H9 (cell line): ENCODE measurements at regions not wholly inside any gene's neighbourhood (a gene's known extent, or its start where the extent isn't known, plus 50 kb on each side); places are given as distances from the start of the nearest gene placed in this dataset.

ENCODE experiments used
- DNase-seq: peaks from one replicate; pipeline ENCODE4 v3.0.0-alpha.2; 2017
- H2AFZ ChIP-seq: one replicate; pipeline ENCODE4 v1.6.1; 2013; ENCODE audit warnings: mild to moderate bottlenecking, low read length, control low read depth, moderate library complexity
- H2AK5ac ChIP-seq: 2 replicates; pipeline ENCODE4 v1.6.1; 2013; ENCODE audit warnings: low read length, control low read depth, mixed read lengths; ENCODE audit not compliant: insufficient read length
- H2BK120ac ChIP-seq: one replicate; pipeline ENCODE4 v1.6.1; 2013; ENCODE audit warnings: low read depth, mild to moderate bottlenecking, low read length, control low read depth, inconsistent platforms; ENCODE audit not compliant: poor library complexity, severe bottlenecking
- H2BK12ac ChIP-seq: 2 replicates; pipeline ENCODE4 v1.6.1; 2013; ENCODE audit warnings: low read length, control low read depth, mixed read lengths, low read depth; ENCODE audit not compliant: insufficient read length
- H2BK15ac ChIP-seq: 2 replicates; pipeline ENCODE4 v1.6.1; 2013; ENCODE audit warnings: low read depth, low read length, control low read depth
- H2BK20ac ChIP-seq: one replicate; pipeline ENCODE4 v1.6.1; 2013; ENCODE audit warnings: low read depth, mild to moderate bottlenecking, low read length, control low read depth, inconsistent platforms; ENCODE audit not compliant: poor library complexity, severe bottlenecking
- H2BK5ac ChIP-seq: 2 replicates; pipeline ENCODE4 v1.6.1; 2013; ENCODE audit warnings: low read length, control low read depth, mixed read lengths; ENCODE audit not compliant: insufficient read length
- H3K14ac ChIP-seq: 2 replicates; pipeline ENCODE4 v1.6.1; 2013; ENCODE audit warnings: low read length, control low read depth; ENCODE audit not compliant: insufficient read depth
- H3K18ac ChIP-seq: 2 replicates; pipeline ENCODE4 v1.6.1; 2013; ENCODE audit warnings: low read depth, mild to moderate bottlenecking, mixed read lengths, low read length, control low read depth; ENCODE audit not compliant: insufficient read length
- H3K23ac ChIP-seq: 2 replicates; pipeline ENCODE4 v1.6.1; 2013; ENCODE audit warnings: low read length, control low read depth, mixed read lengths, low read depth; ENCODE audit not compliant: insufficient read length
- H3K23me2 ChIP-seq: 2 replicates; pipeline ENCODE4 v1.6.1; 2013; ENCODE audit warnings: low read depth, mild to moderate bottlenecking, mixed read lengths, low read length, control low read depth; ENCODE audit not compliant: insufficient read length, poor library complexity, severe bottlenecking
- H3K27ac ChIP-seq: 2 replicates; pipeline ENCODE4 v1.5.1; 2013; ENCODE audit warnings: low read length, control low read depth, mixed read lengths, low read depth; ENCODE audit not compliant: insufficient read length
- H3K27me3 ChIP-seq: 2 replicates; pipeline ENCODE4 v1.6.1; 2013; ENCODE audit warnings: low read length, control low read depth, inconsistent platforms; ENCODE audit not compliant: insufficient read depth
- H3K4ac ChIP-seq: 2 replicates; pipeline ENCODE4 v1.6.1; 2013; ENCODE audit warnings: low read depth, mild to moderate bottlenecking, control low read depth, inconsistent platforms, low read length, moderate library complexity
- H3K4me1 ChIP-seq: 2 replicates; pipeline ENCODE4 v1.6.1; 2013; ENCODE audit warnings: low read length, control low read depth, inconsistent platforms; ENCODE audit not compliant: insufficient read depth
- H3K4me2 ChIP-seq: 2 replicates; pipeline ENCODE4 v1.6.1; 2013; ENCODE audit warnings: low read length, control low read depth, mixed read lengths; ENCODE audit not compliant: insufficient read length, insufficient read depth
- H3K56ac ChIP-seq: 2 replicates; pipeline ENCODE4 v1.6.1; 2013; ENCODE audit warnings: low read depth, mild to moderate bottlenecking, mixed read lengths, low read length, control low read depth; ENCODE audit not compliant: insufficient read length
- H3K79me1 ChIP-seq: 2 replicates; pipeline ENCODE4 v1.6.1; 2013; ENCODE audit warnings: low read depth, mild to moderate bottlenecking, moderate library complexity, low read length, control low read depth, inconsistent platforms; ENCODE audit not compliant: insufficient read depth, poor library complexity, severe bottlenecking
- H3K79me2 ChIP-seq: 2 replicates; pipeline ENCODE4 v1.6.1; 2013; ENCODE audit warnings: low read length, control low read depth, inconsistent platforms; ENCODE audit not compliant: insufficient read depth
- H3K9ac ChIP-seq: 2 replicates; pipeline ENCODE4 v1.6.1; 2013; ENCODE audit warnings: low read length, control low read depth, mixed read lengths; ENCODE audit not compliant: insufficient read length; ENCODE audit errors: extremely low read depth
- H3K9me3 ChIP-seq: one replicate; pipeline ENCODE4 v1.6.1; 2013; ENCODE audit warnings: low read depth, low read length, inconsistent platforms; ENCODE audit not compliant: control insufficient read depth
- H3T11ph ChIP-seq: one replicate; pipeline ENCODE4 v1.6.1; 2013; ENCODE audit warnings: mild to moderate bottlenecking, low read length, control low read depth, inconsistent platforms
- H4K20me1 ChIP-seq: one replicate; pipeline ENCODE4 v1.6.1; 2013; ENCODE audit not compliant: control insufficient read depth, insufficient read length, insufficient read depth
- H4K5ac ChIP-seq: 2 replicates; pipeline ENCODE4 v1.6.1; 2013; ENCODE audit warnings: low read depth, mild to moderate bottlenecking, mixed read lengths, low read length, control low read depth; ENCODE audit not compliant: insufficient read length
- H4K8ac ChIP-seq: replicated peaks from 2 replicates; pipeline ENCODE4 v1.6.1; 2013; ENCODE audit warnings: low read length, control low read depth, mixed read lengths, low read depth; ENCODE audit not compliant: insufficient read length
- H4K91ac ChIP-seq: 2 replicates; pipeline ENCODE4 v1.6.1; 2013; ENCODE audit warnings: low read depth, mild to moderate bottlenecking, moderate library complexity, mixed read lengths, low read length, control low read depth; ENCODE audit not compliant: insufficient read length
- H3K27ac Mint-ChIP-seq, 3 experiments: 2 replicates in 2 of 3; 3 replicates in 1 of 3; pipeline ENCODE4 v1.8.0; 2020 to 2021; ENCODE audit warnings: mixed read lengths in 3 of 3, mild to moderate bottlenecking in 1 of 3, moderate library complexity in 1 of 3
- H3K27me3 Mint-ChIP-seq: 2 replicates; pipeline ENCODE4 v1.8.0; 2021; ENCODE audit warnings: low read depth, mild to moderate bottlenecking, moderate library complexity, mixed read lengths
- H3K36me3 Mint-ChIP-seq, 3 experiments: 2 replicates in 2 of 3; 3 replicates in 1 of 3; pipeline ENCODE4 v1.8.0; 2020 to 2021; ENCODE audit warnings: low read depth in 3 of 3, mixed read lengths in 3 of 3; ENCODE audit not compliant: insufficient read depth in 1 of 3
- H3K4me1 Mint-ChIP-seq, 2 experiments: 2 replicates each; pipeline ENCODE4 v1.8.0; 2020; ENCODE audit warnings: mixed read lengths in 2 of 2
- H3K4me3 Mint-ChIP-seq, 2 experiments: 2 replicates in 1 of 2; 3 replicates in 1 of 2; pipeline ENCODE4 v1.8.0; 2020 to 2021; ENCODE audit warnings: mild to moderate bottlenecking in 2 of 2, mixed read lengths in 2 of 2, moderate library complexity in 1 of 2
- H3K9me3 Mint-ChIP-seq, 2 experiments: 2 replicates in 1 of 2; 3 replicates in 1 of 2; pipeline ENCODE4 v1.8.0; 2020; ENCODE audit warnings: mild to moderate bottlenecking in 2 of 2, mixed read lengths in 2 of 2, moderate library complexity in 1 of 2
- WGBS: extraction: QIAGEN DNeasy Blood & Tissue Kit; methylation state at CpG from one replicate; pipeline ENCODE4 v1.1.7; 2013; ENCODE audit warnings: missing lambda C conversion rate, low lambda C conversion rate, mixed read lengths; ENCODE audit not compliant: insufficient read length; ENCODE audit errors: extremely low coverage; 5-methylcytosine and 5-hydroxymethylcytosine counted together
- TF ChIP-seq, protein P1 (sequence below): fragments of 200-600 bp; sonication (generic); conservative IDR thresholded peaks from 3 replicates; pipeline ENCODE4 v1.8.0; 2021; ENCODE audit warnings: antibody characterized with exemption, mild to moderate bottlenecking

DNA sequence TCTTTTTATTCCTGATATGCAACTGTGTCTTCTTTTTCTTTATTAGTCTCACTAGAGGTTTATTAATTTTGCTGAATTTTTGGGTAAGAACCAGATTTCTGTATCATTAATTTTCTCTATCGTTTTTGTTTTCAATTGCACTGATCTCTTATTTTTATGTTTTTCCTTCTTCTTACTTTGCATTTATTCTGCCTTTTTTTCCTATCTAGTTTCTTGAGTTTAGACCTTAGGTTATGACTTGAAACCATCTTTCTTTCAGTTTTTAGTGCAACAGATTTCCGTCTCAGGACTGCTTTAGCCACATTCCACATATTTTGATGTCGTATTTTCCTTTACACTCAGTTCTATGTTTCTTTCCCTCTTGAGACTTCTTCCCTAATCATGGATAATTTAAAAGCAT is 56.6 kb downstream of the IARS1 start:
- Histone ChIP-seq H3K27me3 (no peaks in the 10 kb centered on the region), H2BK120ac (no peak overlapping the region), H2AK5ac (no peak overlapping the region), H3K9me3 (no peaks in the 10 kb centered on the region), H3K56ac (no peak overlapping the region), H3K4me2 (no peak overlapping the region), H4K20me1 (no peaks in the 10 kb centered on the region), H3K9ac (no peak overlapping the region), H2BK20ac (no peak overlapping the region), H3K79me2 (no peaks in the 10 kb centered on the region), H3K27ac (no peak overlapping the region), H2AFZ (no peak overlapping the region), H3K79me1 (no peaks in the 10 kb centered on the region), H2BK5ac (no peak overlapping the region), H3T11ph (no peak overlapping the region), H2BK12ac (no peak overlapping the region), H3K14ac (no peak overlapping the region), H4K5ac (no peak overlapping the region), H3K23ac (no peak overlapping the region), H3K18ac (no peak overlapping the region), H3K23me2 (no peaks in the 10 kb centered on the region), H4K91ac (no peak overlapping the region), H3K4ac (no peak overlapping the region), H4K8ac (no peak overlapping the region), H3K4me1 (no peaks in the 10 kb centered on the region), H2BK15ac (no peak overlapping the region)
- H3K9me3 Mint-ChIP-seq: no peaks in the 10 kb centered on the region
- TF ChIP-seq, protein P1, sequence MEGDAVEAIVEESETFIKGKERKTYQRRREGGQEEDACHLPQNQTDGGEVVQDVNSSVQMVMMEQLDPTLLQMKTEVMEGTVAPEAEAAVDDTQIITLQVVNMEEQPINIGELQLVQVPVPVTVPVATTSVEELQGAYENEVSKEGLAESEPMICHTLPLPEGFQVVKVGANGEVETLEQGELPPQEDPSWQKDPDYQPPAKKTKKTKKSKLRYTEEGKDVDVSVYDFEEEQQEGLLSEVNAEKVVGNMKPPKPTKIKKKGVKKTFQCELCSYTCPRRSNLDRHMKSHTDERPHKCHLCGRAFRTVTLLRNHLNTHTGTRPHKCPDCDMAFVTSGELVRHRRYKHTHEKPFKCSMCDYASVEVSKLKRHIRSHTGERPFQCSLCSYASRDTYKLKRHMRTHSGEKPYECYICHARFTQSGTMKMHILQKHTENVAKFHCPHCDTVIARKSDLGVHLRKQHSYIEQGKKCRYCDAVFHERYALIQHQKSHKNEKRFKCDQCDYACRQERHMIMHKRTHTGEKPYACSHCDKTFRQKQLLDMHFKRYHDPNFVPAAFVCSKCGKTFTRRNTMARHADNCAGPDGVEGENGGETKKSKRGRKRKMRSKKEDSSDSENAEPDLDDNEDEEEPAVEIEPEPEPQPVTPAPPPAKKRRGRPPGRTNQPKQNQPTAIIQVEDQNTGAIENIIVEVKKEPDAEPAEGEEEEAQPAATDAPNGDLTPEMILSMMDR: no peak
- H3K36me3 Mint-ChIP-seq: peaks cover 55 to 94% (median 85%) of the 10 kb centered on the region in 3 experiments
- no peak for DNase-seq
- H3K4me3 Mint-ChIP-seq: no peak overlapping the region
- H3K4me1 Mint-ChIP-seq: no peaks in the 10 kb centered on the region
- H3K27ac Mint-ChIP-seq: no peak overlapping the region
- H3K27me3 Mint-ChIP-seq: no peaks in the 10 kb centered on the region
- WGBS: no CpG with 5 or more reads among the region's 3 CpGs
